ENCODE measurements at regions not wholly inside any gene's neighbourhood (a gene's known extent, or its start where the extent isn't known, plus 50 kb on each side); places are given as distances from the start of the nearest gene placed in this dataset.

GRCh38 chr1:4174291-4175200 lies 274.5 kb upstream of the C1orf174 start:
- Histone ChIP-seq H3K4me1 (no peaks in the 10 kb centered on the region), H3K9me3 (no peaks in the 10 kb centered on the region), H3K4me3 (no peak overlapping the region), H3K27me3 (peaks cover 0 to 20% of the 10 kb centered on the region in 2 donors), H3K36me3 (no peaks in the 10 kb centered on the region), H3K27ac (no peak overlapping the region)
- peak in 1 of 2 donors; percentile 47 for DNase-seq
- TF ChIP-seq CTCF (IDR thresholded peaks at IDR 0.05): no peak
- intact Hi-C loops (cut with DNase I; ENCODE audit: low total_unique reads): no loop called here

DNA sequence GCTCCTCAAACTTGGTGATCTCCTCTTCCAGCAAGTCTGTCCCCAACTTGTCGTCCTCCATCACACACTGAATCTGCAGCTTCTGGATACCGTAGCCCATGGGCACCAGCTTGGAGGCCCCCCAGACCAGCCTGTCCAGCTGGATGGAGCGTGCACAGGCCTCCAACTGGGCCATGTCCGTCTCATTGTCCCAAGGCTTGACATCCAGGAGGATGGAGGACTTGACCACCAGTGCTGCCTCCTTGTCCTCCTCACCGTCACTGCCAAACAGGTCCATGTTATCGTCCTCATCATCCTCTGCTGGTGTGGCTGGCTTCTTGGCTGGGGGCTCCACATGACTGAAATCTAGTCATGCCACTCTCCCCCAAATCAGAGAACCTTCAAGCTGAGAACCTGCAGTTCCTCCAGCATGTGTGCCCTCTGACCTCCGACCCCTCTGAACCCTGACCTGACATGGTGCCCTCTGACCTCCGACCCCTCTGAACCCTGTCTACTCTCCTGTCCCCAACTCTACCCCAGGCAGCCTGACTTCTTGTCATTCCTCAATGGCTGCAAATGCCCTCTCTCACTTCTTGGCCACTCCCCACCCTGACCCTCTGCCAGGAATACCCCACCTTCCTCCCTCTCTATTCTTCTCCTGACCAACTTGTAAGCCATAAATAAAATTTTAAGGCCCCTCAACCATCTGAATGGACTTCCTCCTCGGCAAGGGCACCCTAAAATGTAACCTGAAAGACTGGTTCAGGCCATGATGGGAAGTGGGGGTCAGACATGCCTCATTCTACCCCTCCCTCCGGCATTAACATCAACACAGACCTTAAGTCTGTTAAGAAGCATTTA lies 275.7 kb upstream of the C1orf174 start:
- peaks cover 0 to 20% of the 10 kb centered on the region in 2 donors for H3K27me3 ChIP-seq
- H3K27ac ChIP-seq: no peak overlapping the region
- no peak overlapping the region for H3K4me3 ChIP-seq
- no peaks in the 10 kb centered on the region for H3K36me3 ChIP-seq
- H3K4me1 ChIP-seq: no peaks in the 10 kb centered on the region
- H3K9me3 ChIP-seq: no peaks in the 10 kb centered on the region
- TF ChIP-seq CTCF (IDR thresholded peaks at IDR 0.05): no peak
- intact Hi-C loops (cut with DNase I; ENCODE audit: low total_unique reads): no loop called here
- no peak for DNase-seq

DNA sequence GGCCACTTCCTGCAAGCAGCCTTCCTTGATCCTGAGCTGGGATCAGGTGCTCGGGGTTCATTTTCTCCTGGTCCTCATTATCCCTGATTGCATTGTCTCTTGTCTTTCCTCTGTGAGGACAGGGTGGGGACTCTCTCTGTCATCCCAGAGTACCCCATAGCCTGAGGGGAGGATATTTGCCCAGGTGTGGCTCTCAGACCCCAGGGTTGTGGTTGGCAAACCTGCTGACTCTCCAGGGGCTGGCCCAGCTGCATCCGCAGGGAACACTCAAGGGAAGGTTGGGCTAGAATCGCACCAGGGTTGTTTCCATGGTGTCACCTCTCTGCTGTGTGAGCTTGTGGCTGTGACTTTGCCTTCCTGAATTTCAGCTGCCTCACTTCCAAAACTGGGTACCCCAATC lies 276.8 kb upstream of the C1orf174 start:
- Histone ChIP-seq H3K9me3 (no peaks in the 10 kb centered on the region), H3K27ac (no peak overlapping the region), H3K27me3 (peaks cover 0 to 20% of the 10 kb centered on the region in 2 donors), H3K4me1 (no peaks in the 10 kb centered on the region), H3K36me3 (no peaks in the 10 kb centered on the region), H3K4me3 (no peak overlapping the region)
- intact Hi-C loops (cut with DNase I; ENCODE audit: low total_unique reads): no loop called here
- DNase-seq: no peak
- TF ChIP-seq CTCF (IDR thresholded peaks at IDR 0.05): no peak

- H3K4me3 ChIP-seq: no peak overlapping the region
- DNase-seq: no peak
- no peaks in the 10 kb centered on the region for H3K36me3 ChIP-seq
- no peak overlapping the region for H3K27ac ChIP-seq
- peaks cover 0 to 14% of the 10 kb centered on the region in 2 donors for H3K27me3 ChIP-seq
- intact Hi-C loops (cut with DNase I; ENCODE audit: low total_unique reads): no loop called here
- TF ChIP-seq CTCF (IDR thresholded peaks at IDR 0.05): no peak
- H3K9me3 ChIP-seq: no peaks in the 10 kb centered on the region
- H3K4me1 ChIP-seq: no peaks in the 10 kb centered on the region
These were observed 277.5 kb upstream of the C1orf174 start for GRCh38 chr1:4177425-4178150.

GRCh38 chr1:4178501-4179113 lies 278.5 kb upstream of the C1orf174 start:
- Histone ChIP-seq H3K4me1 (no peaks in the 10 kb centered on the region), H3K27me3 (peaks cover 0 to 7% of the 10 kb centered on the region in 2 donors), H3K4me3 (no peak overlapping the region), H3K27ac (no peak overlapping the region), H3K36me3 (no peaks in the 10 kb centered on the region), H3K9me3 (no peaks in the 10 kb centered on the region)
- no peak for TF ChIP-seq CTCF (IDR thresholded peaks at IDR 0.05)
- DNase-seq: no peak
- intact Hi-C loops (cut with DNase I; ENCODE audit: low total_unique reads): no loop called here

Measured in tibial artery (tissue), 4 donors.